IMR-90 (cell line): ENCODE measurements at regions not wholly inside any gene's neighbourhood (a gene's known extent, or its start where the extent isn't known, plus 50 kb on each side); places are given as distances from the start of the nearest gene placed in this dataset.

Experiments used
- ATAC-seq: fragments of 200-7000 bp; cut with Tn5 transposase; 2 replicates; pipeline ENCODE4 v1.9.1; 2020; ENCODE audit warnings: low read depth, mild to moderate bottlenecking, moderate library complexity
- BruUV-seq: library from RNA; stranded (reverse); fragments of 400-500 nt; replicated peaks from 2 replicates; lab custom pipeline; 2021; lab: Mats Ljungman, UMichigan
- CTCF ChIA-PET: fragments of 300-600 bp; formaldehyde crosslinking; extraction: SDS; loops from one replicate; lab custom pipeline; 2021; ENCODE audit warnings: antibody characterized with exemption; lab: Yijun Ruan, JAX
- POLR2A ChIA-PET: fragments of 300-600 bp; sonication (Branson Sonifier 250); formaldehyde crosslinking; loops from one replicate; lab custom pipeline; 2022; ENCODE audit warnings: antibody characterized with exemption; ENCODE audit not compliant: unreplicated experiment; lab: Charles Lee
- DNase-seq: peaks from one replicate; pipeline ENCODE4 v3.0.0; 2013
- H2AFZ ChIP-seq: replicated peaks from 2 replicates; pipeline ENCODE3; 2013; ENCODE audit warnings: low read length, mild to moderate bottlenecking; ENCODE audit not compliant: poor library complexity
- H2AK5ac ChIP-seq: 2 replicates; pipeline ENCODE4 v1.6.1; 2013; ENCODE audit warnings: low read depth, low read length, inconsistent platforms
- H2AK9ac ChIP-seq: replicated peaks from 2 replicates; pipeline ENCODE3; 2013; ENCODE audit warnings: mild to moderate bottlenecking, low read depth, low read length, moderate library complexity; ENCODE audit not compliant: poor library complexity
- H2BK120ac ChIP-seq: 2 replicates; pipeline ENCODE4 v1.6.1; 2013; ENCODE audit warnings: low read depth, low read length, inconsistent platforms
- H2BK15ac ChIP-seq: 3 replicates; pipeline ENCODE4 v1.6.1; 2013; ENCODE audit warnings: low read depth, low read length, inconsistent platforms
- H2BK20ac ChIP-seq: 2 replicates; pipeline ENCODE4 v1.6.1; 2013; ENCODE audit warnings: low read depth, mild to moderate bottlenecking, inconsistent platforms, low read length, moderate library complexity
- H2BK5ac ChIP-seq: 2 replicates; pipeline ENCODE4 v1.6.1; 2013; ENCODE audit warnings: mild to moderate bottlenecking, low read depth, low read length, inconsistent platforms; ENCODE audit not compliant: poor library complexity, severe bottlenecking
- H3K14ac ChIP-seq: replicated peaks from 2 replicates; pipeline ENCODE4 v1.6.1; 2013; ENCODE audit warnings: low read depth, low read length, inconsistent platforms
- H3K18ac ChIP-seq: 2 replicates; pipeline ENCODE4 v1.6.1; 2013; ENCODE audit warnings: low read depth, low read length, control low read depth
- H3K23ac ChIP-seq: 2 replicates; pipeline ENCODE4 v1.6.1; 2013; ENCODE audit warnings: low read depth, low read length, inconsistent platforms
- H3K27ac ChIP-seq: 2 replicates; pipeline ENCODE4 v1.5.1; 2013; ENCODE audit warnings: mild to moderate bottlenecking, control low read depth, low read length; ENCODE audit not compliant: insufficient read depth
- H3K27me3 ChIP-seq: 2 replicates; pipeline ENCODE4 v1.6.1; 2013; ENCODE audit warnings: low read length; ENCODE audit not compliant: control insufficient read depth, insufficient read depth
- H3K36me3 ChIP-seq: 2 replicates; pipeline ENCODE4 v1.6.1; 2013; ENCODE audit warnings: low read length, mixed read lengths; ENCODE audit not compliant: control insufficient read depth, insufficient read depth
- H3K4ac ChIP-seq: 2 replicates; pipeline ENCODE4 v1.6.1; 2013; ENCODE audit warnings: low read depth, low read length, inconsistent platforms
- H3K4me1 ChIP-seq: 2 replicates; pipeline ENCODE4 v1.6.1; 2013; ENCODE audit warnings: low read length, mixed read lengths; ENCODE audit not compliant: control insufficient read depth, insufficient read depth
- H3K4me2 ChIP-seq: 2 replicates; pipeline ENCODE4 v1.6.1; 2013; ENCODE audit warnings: low read depth, mild to moderate bottlenecking, control low read depth, low read length, moderate library complexity
- H3K4me3 ChIP-seq: 2 replicates; pipeline ENCODE4 v1.5.1; 2013; ENCODE audit warnings: low read depth, mild to moderate bottlenecking, control low read depth, low read length, moderate library complexity; ENCODE audit not compliant: insufficient read depth
- H3K56ac ChIP-seq: 2 replicates; pipeline ENCODE4 v1.6.1; 2013; ENCODE audit warnings: low read length, inconsistent platforms; ENCODE audit not compliant: insufficient read depth; ENCODE audit errors: extremely low read depth
- H3K79me1 ChIP-seq, 2 experiments: 2 replicates each; pipeline ENCODE4 v1.6.1; 2013; ENCODE audit warnings: low read length in 2 of 2, inconsistent platforms in 1 of 2, low read depth in 1 of 2
- H3K9ac ChIP-seq: 2 replicates; pipeline ENCODE4 v1.6.1; 2013; ENCODE audit warnings: low read depth, low read length, control low read depth
- H3K9me1 ChIP-seq: 2 replicates; pipeline ENCODE4 v1.6.1; 2013; ENCODE audit warnings: low read length, inconsistent platforms; ENCODE audit not compliant: insufficient read depth
- H3K9me3 ChIP-seq: 2 replicates; pipeline ENCODE4 v1.6.1; 2013; ENCODE audit warnings: low read length; ENCODE audit not compliant: control insufficient read depth, insufficient read depth
- H4K20me1 ChIP-seq: 2 replicates; pipeline ENCODE4 v1.6.1; 2013; ENCODE audit warnings: low read length, inconsistent platforms; ENCODE audit not compliant: insufficient read depth
- H4K5ac ChIP-seq: 2 replicates; pipeline ENCODE4 v1.6.1; 2013; ENCODE audit warnings: mild to moderate bottlenecking, low read depth, low read length, control low read depth
- H4K8ac ChIP-seq, 2 experiments: 2 replicates each; pipeline ENCODE4 v1.6.1; 2013; ENCODE audit warnings: low read depth in 2 of 2, low read length in 2 of 2, control low read depth in 1 of 2, inconsistent platforms in 1 of 2
- H4K91ac ChIP-seq: 2 replicates; pipeline ENCODE4 v1.6.1; 2013; ENCODE audit warnings: low read depth, low read length, inconsistent platforms; ENCODE audit not compliant: insufficient read depth
- BHLHE40 ChIP-seq: fragments of 150-350 bp; IDR thresholded peaks from 2 replicates; pipeline ENCODE4 v1.6.1; 2016; ENCODE audit warnings: mild to moderate bottlenecking, low read depth, low read length
- CHD1 ChIP-seq: IDR thresholded peaks from 2 replicates; pipeline ENCODE4 v1.6.1; 2012; ENCODE audit warnings: low read depth, low read length, improper control_type of control experiment
- ELK1 ChIP-seq: fragments of 150-350 bp; IDR thresholded peaks from 2 replicates; pipeline ENCODE4 v1.6.1; 2016; ENCODE audit warnings: low read depth, mild to moderate bottlenecking, low read length, moderate library complexity, borderline replicate concordance
- MAZ ChIP-seq: IDR thresholded peaks from 2 replicates; pipeline ENCODE4 v1.6.1; 2012; ENCODE audit warnings: low read depth, mild to moderate bottlenecking, low read length, improper control_type of control experiment, moderate library complexity, borderline replicate concordance
- POLR2A ChIP-seq: IDR thresholded peaks from 2 replicates; pipeline ENCODE4 v1.6.1; 2012; ENCODE audit warnings: mild to moderate bottlenecking, low read depth, low read length
- RAD21 ChIP-seq: IDR thresholded peaks from 2 replicates; pipeline ENCODE4 v1.6.1; 2012; ENCODE audit warnings: low read length, improper control_type of control experiment
- RCOR1 ChIP-seq: IDR thresholded peaks from 2 replicates; pipeline ENCODE4 v1.6.1; 2012; ENCODE audit warnings: mild to moderate bottlenecking, low read length, improper control_type of control experiment; ENCODE audit not compliant: insufficient replicate concordance
- RFX5 ChIP-seq: IDR thresholded peaks from 2 replicates; pipeline ENCODE4 v1.8.0; 2012; ENCODE audit warnings: low read depth, mild to moderate bottlenecking, low read length, moderate library complexity
- SMC3 ChIP-seq: fragments of 150-350 bp; IDR thresholded peaks from 2 replicates; pipeline ENCODE4 v1.6.1; 2016; ENCODE audit warnings: low read depth, mild to moderate bottlenecking, antibody characterized with exemption, low read length, moderate library complexity
- USF2 ChIP-seq: fragments of 150-350 bp; IDR thresholded peaks from 2 replicates; pipeline ENCODE4 v1.6.1; 2017; ENCODE audit warnings: mild to moderate bottlenecking, antibody characterized with exemption, low read length, low read depth
- WGBS, 2 experiments: methylation state at CpG; one replicate each; pipeline versions ENCODE4 v1.1.5 to v1.1.7; 2013; ENCODE audit warnings: missing lambda C conversion rate in 2 of 2; ENCODE audit not compliant: insufficient read length in 1 of 2; ENCODE audit errors: extremely low coverage in 2 of 2; 5-methylcytosine and 5-hydroxymethylcytosine counted together
- dilution Hi-C: fragments of 300-500 bp; cut with HindIII; formaldehyde crosslinking; loops from one replicate; pipeline ENCODE4 v1.14.3; 2018; ENCODE audit warnings: low sequenced_read_pairs; ENCODE audit not compliant: unreplicated experiment
- in situ Hi-C: fragments of 300-500 bp; cut with MboI; formaldehyde crosslinking; loops from 3 replicates; pipeline ENCODE4 v1.14.3; 2019; ENCODE audit warnings: low sequenced_read_pairs, inconsistent platforms, mixed read lengths
- intact Hi-C: fragments of 100-400 bp; cut with micrococcal nuclease; formaldehyde crosslinking; loops from 2 replicates; pipeline ENCODE4 v1.10.0; 2022

GRCh38 chr5:28488752-28489151, 1450.4 kb upstream of the CDH9 start:
- no peak overlapping the region for H2BK20ac ChIP-seq
- no TSS peak for BruUV-seq
- no peak overlapping the region for H4K8ac ChIP-seq
- H3K23ac ChIP-seq = no peak overlapping the region
- H2BK120ac ChIP-seq = no peak overlapping the region
- no peak overlapping the region for H2AK9ac ChIP-seq
- in situ Hi-C loops = no loop called here
- no peak overlapping the region for H3K14ac ChIP-seq
- H3K4ac ChIP-seq = no peak overlapping the region
- no peak overlapping the region for H3K18ac ChIP-seq
- no CpG with 5 or more reads among the region's 2 CpGs for WGBS, 2 experiments
- dilution Hi-C loops = no loop called here
- H3K27ac ChIP-seq = no peak overlapping the region
- H3K79me1 ChIP-seq = no peaks in the 10 kb centered on the region
- H3K4me2 ChIP-seq = no peak overlapping the region
- ATAC-seq = no peak
- H3K9me1 ChIP-seq = no peaks in the 10 kb centered on the region
- H3K56ac ChIP-seq = no peak overlapping the region
- H2AK5ac ChIP-seq = no peak overlapping the region
- no peak overlapping the region for H2BK5ac ChIP-seq
- POLR2A ChIA-PET = no interaction called here
- no peaks in the 10 kb centered on the region for H4K20me1 ChIP-seq
- H3K9me3 ChIP-seq = peaks cover 3% of the 10 kb centered on the region; the same call in 1 of the 2 replicates
- CTCF ChIA-PET = no interaction called here
- no peaks in the 10 kb centered on the region for H3K4me1 ChIP-seq
- H2AFZ ChIP-seq = no peak overlapping the region
- no peak overlapping the region for H4K91ac ChIP-seq
- H3K9ac ChIP-seq = no peak overlapping the region
- no peaks in the 10 kb centered on the region for H3K36me3 ChIP-seq
- H2BK15ac ChIP-seq = no peak overlapping the region
- H4K5ac ChIP-seq = no peak overlapping the region
- intact Hi-C loops = no loop called here
- DNase-seq = no peak
- no peaks in the 10 kb centered on the region for H3K27me3 ChIP-seq
- H3K4me3 ChIP-seq = no peak overlapping the region
- TF ChIP-seq SMC3 (no peak), RCOR1 (no peak), MAZ (no peak), POLR2A (no peak), RFX5 (no peak), ELK1 (no peak), CHD1 (no peak), BHLHE40 (no peak), USF2 (no peak), RAD21 (no peak)
